NCI-H2081 treated with DMSO at 0.1 percent for 48 hours (cell line): ENCODE measurements at regions not wholly inside any gene's neighbourhood (a gene's known extent, or its start where the extent isn't known, plus 50 kb on each side); places are given as distances from the start of the nearest gene placed in this dataset.
A peak's percentile ranks its signal among the peaks of the same experiment; 100 is the strongest.
"Not testable (repeated sequence)": the region's sequence is repeated elsewhere in the genome, so short reads cannot be mapped to it uniquely, and the experiment has no call there.

Experiments used
- DNase-seq: peaks from one replicate; lab custom pipeline; 2025; lab: John Stamatoyannopoulos, UW

GRCh38 chr2:144937066-144937465 is 417.1 kb upstream of the ZEB2 start:
- DNase-seq: no peak

DNA sequence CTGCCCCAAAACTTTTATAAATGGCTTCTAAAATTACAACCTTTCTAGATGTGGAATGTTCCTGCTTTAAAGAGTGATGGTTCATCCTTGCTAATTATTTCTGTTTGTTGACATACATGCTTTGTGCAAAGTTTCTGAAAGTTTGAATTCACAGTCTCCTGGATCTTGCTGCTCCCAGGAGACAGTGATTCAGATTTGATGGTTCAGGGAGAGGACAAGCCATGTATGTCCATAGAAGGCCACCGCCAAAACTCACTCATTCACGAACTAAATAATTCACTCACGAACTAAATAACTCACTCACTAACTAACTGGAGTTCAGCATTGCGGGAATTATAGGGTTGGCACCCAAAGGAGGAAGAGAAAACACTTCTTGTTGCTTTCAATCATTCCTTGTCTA is 416.5 kb upstream of the ZEB2 start:
- no peak for DNase-seq

GRCh38 chr2:144935736-144936135 is 415.8 kb upstream of the ZEB2 start:
- no peak for DNase-seq

DNA sequence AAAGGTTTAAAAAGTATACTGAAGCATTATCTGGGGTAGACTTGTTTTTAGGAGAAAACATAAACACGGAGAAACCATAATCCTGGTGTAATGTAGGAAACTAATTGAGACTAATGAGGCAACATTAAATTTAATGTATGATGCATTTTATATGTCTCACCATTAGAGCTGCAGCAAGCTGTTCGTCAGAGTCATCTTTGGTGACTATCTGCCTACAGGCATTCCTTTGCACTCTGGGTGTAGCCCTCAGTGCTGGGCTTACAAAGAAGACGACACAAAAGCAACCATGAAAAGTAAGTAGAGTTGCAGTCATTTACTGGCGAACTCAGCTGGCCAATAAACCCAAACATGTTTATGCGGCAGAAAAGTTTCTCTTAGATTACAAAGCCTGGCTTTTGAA is 415.3 kb upstream of the ZEB2 start:
- no peak for DNase-seq

DNA sequence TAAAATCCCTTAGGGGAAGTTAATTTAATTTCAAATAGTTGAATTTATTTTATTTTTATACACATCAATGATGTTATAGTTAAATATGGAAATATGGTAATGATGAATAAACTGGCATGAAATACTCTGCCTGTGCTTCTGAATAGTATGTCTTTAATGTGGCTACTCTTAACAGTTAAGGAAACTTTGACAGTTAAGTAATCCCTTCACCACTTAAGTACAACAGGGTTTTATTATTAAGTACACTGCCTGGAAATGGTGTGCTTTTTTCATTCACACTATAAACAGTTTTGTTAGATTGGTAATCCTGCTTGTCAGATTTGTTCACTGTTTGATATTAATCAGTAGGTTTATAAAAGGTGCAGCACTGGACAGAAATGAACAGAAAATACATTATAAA is 412.0 kb upstream of the ZEB2 start:
- no peak for DNase-seq

GRCh38 chr2:144931480-144931879 is 411.6 kb upstream of the ZEB2 start:
- DNase-seq: no peak

- no peak for DNase-seq
These were observed 407.5 kb upstream of the ZEB2 start for GRCh38 chr2:144927429-144927828.

- DNase-seq: no peak
These were observed 406.0 kb upstream of the ZEB2 start for GRCh38 chr2:144925886-144926285.

- no peak for DNase-seq
These were observed 404.9 kb upstream of the ZEB2 start for GRCh38 chr2:144924827-144925226.

DNA sequence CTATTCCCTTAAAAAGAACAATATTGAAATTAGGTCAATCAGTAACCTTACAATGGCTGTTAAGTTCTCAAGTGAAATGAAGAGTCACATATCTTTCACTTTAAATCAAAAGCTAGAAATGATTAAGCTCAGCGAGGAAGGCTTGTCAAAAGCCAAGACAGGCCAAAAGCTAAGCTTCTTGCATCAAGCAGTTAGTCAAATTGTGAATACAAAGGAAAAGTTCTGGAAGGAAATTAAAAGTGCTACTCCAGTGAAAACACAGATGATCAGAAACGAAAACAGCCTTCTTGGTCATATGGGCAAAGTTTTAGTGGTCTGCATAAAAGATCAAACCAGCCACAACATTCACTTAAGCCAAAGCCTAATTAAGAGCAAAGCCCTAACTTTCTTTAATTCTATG is 402.6 kb upstream of the ZEB2 start:
- no peak for DNase-seq

DNA sequence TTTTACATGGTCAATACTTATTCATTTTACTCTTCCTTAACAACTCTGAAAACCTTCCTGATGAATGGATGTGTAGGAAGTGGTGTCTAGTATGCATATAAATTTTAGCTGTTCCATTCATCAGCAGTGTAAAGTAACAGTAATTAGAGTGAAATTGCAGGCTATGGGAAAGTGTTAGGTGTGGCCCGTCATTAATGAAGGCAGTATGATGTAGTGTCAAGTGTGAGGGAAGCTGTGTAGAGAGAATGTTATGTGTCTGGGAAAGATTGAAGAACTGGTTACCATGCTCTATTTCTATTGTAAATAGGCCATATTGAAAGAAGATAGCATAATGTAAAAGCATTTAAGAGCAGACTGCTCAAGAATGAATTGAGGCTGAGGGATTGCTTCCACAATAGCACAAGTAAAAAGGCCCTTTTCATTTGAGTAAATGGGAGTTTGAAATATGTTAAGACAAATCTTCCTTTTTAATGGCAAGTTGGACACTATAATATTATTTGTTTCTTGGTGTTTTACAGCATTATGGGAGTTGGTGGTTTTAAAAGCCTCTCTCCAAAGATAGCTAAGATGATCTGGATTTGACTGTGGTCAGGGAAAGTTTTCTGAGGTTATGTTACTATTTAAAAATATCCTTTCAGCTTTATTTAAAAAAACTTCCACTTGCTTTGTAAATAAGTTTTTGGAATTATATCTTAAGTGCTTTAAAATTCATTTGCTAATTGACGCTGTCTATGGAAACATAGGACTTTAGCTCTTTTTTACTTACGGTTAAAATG is 401.0 kb upstream of the ZEB2 start:
- no peak for DNase-seq

DNA sequence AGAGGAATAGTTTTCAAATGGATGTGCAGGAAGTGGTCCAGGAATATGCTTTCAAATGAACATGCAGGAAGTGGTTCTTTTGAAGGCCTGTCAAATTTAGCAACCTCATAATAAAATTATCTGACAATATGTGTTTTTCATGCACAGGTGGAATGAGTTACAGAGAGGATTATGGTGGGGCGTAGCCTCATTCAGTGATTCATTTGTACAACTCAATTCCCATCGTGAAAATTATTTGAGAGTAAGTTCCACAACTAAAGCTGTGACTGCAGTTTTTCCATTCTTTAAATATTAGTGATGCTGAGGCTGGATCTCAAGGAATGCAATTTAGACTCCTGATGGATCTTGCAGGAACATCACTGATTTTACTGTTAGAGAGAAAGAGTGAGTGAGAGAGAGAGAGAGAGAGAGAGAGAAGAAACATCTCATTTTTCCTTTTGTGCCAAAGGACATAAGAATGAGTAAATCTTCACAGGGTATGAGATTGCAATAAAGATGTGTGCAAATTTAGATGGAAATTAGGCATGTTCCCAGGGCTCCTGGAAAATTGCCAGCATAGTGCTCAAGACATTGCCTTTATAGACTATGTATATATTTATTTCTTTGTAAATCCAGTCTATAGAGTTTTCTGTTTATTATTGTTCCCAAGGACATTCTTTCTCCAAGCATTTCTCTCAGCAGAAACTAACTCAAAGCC is 394.9 kb upstream of the ZEB2 start:
- DNase-seq: no peak

DNA sequence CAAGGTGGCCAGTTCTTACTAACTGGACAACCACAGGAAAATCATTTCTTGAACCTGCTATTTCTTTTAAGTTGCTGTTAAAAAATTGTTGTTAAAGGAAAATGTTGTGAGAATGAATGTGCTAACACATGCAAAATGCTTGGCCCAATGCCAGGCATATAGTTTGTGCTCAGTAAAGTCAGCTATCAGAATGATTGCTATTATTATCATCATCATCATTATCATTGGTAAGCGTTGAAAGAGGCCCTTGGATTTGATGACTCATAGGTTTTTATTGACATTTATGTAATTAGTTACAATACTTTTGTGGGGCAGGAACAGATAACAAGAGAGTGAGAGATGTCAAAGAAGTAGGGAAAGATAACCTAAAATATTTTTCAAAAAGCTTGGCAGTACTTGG is 394.2 kb upstream of the ZEB2 start:
- no peak for DNase-seq

DNA sequence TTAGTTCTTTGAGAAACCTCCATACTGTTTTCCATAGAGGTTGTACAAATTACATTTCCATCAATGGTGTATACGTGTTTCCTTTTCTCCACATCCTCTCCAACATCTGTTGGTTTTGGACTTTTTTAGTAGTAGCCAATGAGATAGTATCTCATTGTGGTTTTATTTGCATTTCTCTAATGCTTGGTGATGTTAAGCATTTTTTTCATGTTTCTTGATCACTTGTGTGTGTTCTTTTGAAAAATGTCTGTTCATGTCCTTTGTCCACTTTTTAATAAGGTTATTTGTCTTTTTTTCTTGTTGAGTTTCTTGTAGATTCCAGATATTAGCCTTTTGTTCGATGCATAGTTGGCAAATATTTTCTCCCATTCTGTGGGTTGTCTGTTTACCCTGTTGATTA is 392.3 kb upstream of the ZEB2 start:
- no peak for DNase-seq

GRCh38 chr2:144905956-144906355 is 386.0 kb upstream of the ZEB2 start:
- no peak for DNase-seq

GRCh38 chr2:144904612-144905011 is 384.7 kb upstream of the ZEB2 start:
- DNase-seq: no peak

- not testable (repeated sequence) for DNase-seq
These were observed 383.1 kb upstream of the ZEB2 start for GRCh38 chr2:144903045-144903444.

DNA sequence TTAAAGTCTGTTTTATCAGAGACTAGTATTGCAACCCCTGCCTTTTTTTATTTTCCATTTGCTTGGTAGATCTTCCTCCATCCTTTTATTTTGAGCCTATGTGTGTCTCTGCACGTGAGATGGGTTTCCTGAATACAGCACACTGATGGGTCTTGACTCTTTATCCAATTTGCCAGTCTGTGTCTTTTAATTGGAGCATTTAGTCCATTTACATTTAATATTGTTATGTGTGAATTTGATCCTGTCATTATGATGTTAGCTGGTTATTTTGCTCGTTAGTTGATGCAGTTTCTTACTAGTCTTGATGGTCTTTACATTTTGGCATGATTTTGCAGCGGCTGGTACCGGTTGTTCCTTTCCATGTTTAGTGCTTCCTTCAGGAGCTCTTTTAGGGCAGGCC is 381.5 kb upstream of the ZEB2 start:
- DNase-seq: not testable (repeated sequence)

GRCh38 chr2:144896341-144896740 is 376.4 kb upstream of the ZEB2 start:
- no peak for DNase-seq

DNA sequence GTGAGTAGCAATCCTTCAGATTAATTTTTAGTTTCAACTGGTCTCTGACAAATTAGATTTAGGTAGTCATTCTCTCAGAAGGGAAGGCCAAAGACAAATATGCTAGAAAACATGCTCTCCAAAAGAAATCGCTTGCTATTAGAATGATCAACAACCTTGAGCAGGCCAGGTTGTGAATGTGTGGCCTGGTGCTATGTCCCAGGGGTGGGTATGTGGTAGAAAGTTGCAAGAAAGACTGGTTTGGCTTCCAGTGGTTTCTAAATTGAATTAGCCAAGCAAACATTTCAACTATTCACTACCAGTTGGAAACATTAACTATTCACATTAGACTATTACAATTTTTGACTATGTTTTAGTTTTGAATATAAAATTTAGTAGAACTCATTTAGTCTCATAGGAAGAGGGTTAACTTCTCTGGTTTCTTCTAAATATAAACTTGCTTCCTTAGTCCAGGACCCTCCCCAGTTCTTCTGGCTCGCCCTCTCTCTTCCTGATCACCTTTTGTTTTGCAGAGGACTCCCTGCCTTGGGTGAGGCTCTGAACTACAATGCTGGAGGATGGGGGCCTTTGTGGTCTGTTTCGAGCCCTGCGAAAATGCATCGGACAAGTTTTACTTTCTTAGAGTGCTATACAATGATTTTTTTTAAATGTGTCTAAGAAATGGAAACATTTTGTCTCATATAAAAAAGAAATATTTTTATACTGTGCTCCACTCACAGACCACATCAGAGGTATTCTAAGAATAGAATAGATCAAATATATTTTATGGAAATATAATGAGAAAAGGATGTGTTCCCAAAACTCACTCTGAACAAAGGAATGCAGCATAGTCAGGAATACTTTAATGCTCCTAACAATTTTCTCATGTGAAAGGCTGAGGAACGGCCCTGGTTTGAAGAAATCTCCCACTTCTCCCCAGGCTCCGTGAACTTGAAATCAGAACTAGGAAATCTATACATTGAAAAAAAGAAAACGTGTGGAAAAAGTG is 375.0 kb upstream of the ZEB2 start:
- no peak for DNase-seq

DNA sequence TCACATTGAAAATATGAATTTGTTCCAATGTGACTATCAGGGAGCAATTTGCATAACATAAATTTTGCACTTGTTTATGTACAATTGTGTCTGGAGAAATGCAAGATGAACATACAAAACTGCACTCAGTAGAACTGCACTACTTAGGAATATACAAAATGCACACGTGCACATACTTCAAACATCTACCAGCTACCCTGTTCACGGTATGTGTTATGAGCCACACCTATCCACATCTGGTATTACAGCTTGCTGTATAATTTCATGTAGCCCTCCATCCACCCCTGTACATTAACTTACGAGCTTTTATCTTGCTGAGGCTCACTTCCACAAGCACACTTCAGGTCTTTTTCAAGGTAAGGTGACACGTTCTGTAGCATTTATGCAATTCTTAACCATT is 373.5 kb upstream of the ZEB2 start:
- no peak for DNase-seq

- peak; percentile 44 for DNase-seq
These were observed 370.9 kb upstream of the ZEB2 start for GRCh38 chr2:144890828-144891227.

GRCh38 chr2:144889348-144889747 is 369.4 kb upstream of the ZEB2 start:
- no peak for DNase-seq
